ENCODE measurements at regions not wholly inside any gene's neighbourhood (a gene's known extent, or its start where the extent isn't known, plus 50 kb on each side); places are given as distances from the start of the nearest gene placed in this dataset.

DNA sequence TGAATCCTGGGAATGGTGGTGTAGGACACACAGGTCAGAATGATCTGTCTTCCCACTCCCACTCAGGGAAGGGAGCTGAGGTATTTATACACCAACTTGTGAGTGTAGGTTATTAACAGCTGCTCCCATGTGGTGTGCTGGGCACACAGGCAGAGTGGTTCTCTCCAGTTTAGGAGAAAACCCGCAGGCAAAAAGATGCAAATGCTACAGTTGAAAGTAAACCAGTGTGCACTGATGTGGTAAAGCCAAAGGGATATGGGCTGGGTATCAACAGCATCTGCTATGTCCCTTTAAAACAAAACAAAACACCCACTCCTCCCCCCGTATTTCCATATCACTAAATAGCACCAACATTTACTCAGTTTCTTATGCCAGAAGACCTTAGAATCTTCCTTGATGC is 75.4 kb upstream of the SYT13 start:
- Histone ChIP-seq H4K20me1 (ENCODE audit: control insufficient read depth, insufficient read depth, insufficient read length) (no peaks in the 10 kb centered on the region), H2BK5ac (ENCODE audit: insufficient read length, low read length) (no peak overlapping the region), H3K9ac (ENCODE audit: extremely low read depth, insufficient read length, low read length) (no peak overlapping the region), H3K18ac (ENCODE audit: insufficient read length, low read depth, low read length) (no peak overlapping the region), H4K5ac (ENCODE audit: insufficient read length, low read depth, low read length) (no peak overlapping the region), H3K56ac (ENCODE audit: insufficient read length, low read depth, low read length) (no peak overlapping the region), H3K14ac (ENCODE audit: insufficient read depth, low read length) (no peak overlapping the region), H3K79me2 (ENCODE audit: insufficient read depth, low read length) (no peaks in the 10 kb centered on the region), H3K79me1 (ENCODE audit: insufficient read depth, low read depth, low read length, poor library complexity, severe bottlenecking) (no peaks in the 10 kb centered on the region), H3K4me1 (ENCODE audit: insufficient read depth, low read length) (no peaks in the 10 kb centered on the region), H3K4ac (ENCODE audit: low read depth, low read length) (no peak overlapping the region), H3K27me3 (ENCODE audit: insufficient read depth, low read length) (no peaks in the 10 kb centered on the region), H3K23me2 (ENCODE audit: insufficient read length, low read depth, low read length, poor library complexity, severe bottlenecking) (no peaks in the 10 kb centered on the region), H3T11ph (ENCODE audit: low read length) (no peak overlapping the region), H2BK20ac (ENCODE audit: low read depth, low read length, poor library complexity, severe bottlenecking) (no peak overlapping the region), H4K8ac (replicated peaks; ENCODE audit: insufficient read length, low read depth, low read length) (no peak overlapping the region), H2AK5ac (ENCODE audit: insufficient read length, low read length) (no peak overlapping the region), H3K9me3 (ENCODE audit: control insufficient read depth, low read depth, low read length) (no peaks in the 10 kb centered on the region), H2BK120ac (ENCODE audit: low read depth, low read length, poor library complexity, severe bottlenecking) (no peak overlapping the region), H4K91ac (ENCODE audit: insufficient read length, low read depth, low read length) (no peak overlapping the region), H2BK15ac (ENCODE audit: low read depth, low read length) (no peak overlapping the region), H3K4me2 (ENCODE audit: insufficient read depth, insufficient read length, low read length) (no peak overlapping the region), H3K23ac (ENCODE audit: insufficient read length, low read depth, low read length) (no peak overlapping the region), H3K27ac (ENCODE audit: insufficient read length, low read depth, low read length) (no peak overlapping the region), H2AFZ (ENCODE audit: low read length) (no peak overlapping the region), H2BK12ac (ENCODE audit: insufficient read length, low read depth, low read length) (no peak overlapping the region)
- Mint-ChIP-seq H3K9me3 (no peaks in the 10 kb centered on the region), H3K27me3 (ENCODE audit: low read depth) (peaks cover 67% of the 10 kb centered on the region), H3K4me3 (no peak overlapping the region), H3K4me1 (peaks cover 0 to 2% of the 10 kb centered on the region in 2 experiments; a peak in 2 of 4 replicates), H3K36me3 (ENCODE audit: insufficient read depth in 1 of 3, low read depth in 3 of 3) (no peaks in the 10 kb centered on the region), H3K27ac (no peak overlapping the region)
- no peak for DNase-seq
- TF ChIP-seq, protein P1, sequence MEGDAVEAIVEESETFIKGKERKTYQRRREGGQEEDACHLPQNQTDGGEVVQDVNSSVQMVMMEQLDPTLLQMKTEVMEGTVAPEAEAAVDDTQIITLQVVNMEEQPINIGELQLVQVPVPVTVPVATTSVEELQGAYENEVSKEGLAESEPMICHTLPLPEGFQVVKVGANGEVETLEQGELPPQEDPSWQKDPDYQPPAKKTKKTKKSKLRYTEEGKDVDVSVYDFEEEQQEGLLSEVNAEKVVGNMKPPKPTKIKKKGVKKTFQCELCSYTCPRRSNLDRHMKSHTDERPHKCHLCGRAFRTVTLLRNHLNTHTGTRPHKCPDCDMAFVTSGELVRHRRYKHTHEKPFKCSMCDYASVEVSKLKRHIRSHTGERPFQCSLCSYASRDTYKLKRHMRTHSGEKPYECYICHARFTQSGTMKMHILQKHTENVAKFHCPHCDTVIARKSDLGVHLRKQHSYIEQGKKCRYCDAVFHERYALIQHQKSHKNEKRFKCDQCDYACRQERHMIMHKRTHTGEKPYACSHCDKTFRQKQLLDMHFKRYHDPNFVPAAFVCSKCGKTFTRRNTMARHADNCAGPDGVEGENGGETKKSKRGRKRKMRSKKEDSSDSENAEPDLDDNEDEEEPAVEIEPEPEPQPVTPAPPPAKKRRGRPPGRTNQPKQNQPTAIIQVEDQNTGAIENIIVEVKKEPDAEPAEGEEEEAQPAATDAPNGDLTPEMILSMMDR (conservative IDR thresholded peaks at IDR 0.05) = no peak
- WGBS (ENCODE audit: extremely low coverage, insufficient read length, low lambda C conversion rate) = 100% methylated on average over 1 of the region's 2 CpGs

Data from H9 (cell line).